HG03457 (cell line): ENCODE measurements at regions not wholly inside any gene's neighbourhood (a gene's known extent, or its start where the extent isn't known, plus 50 kb on each side); places are given as distances from the start of the nearest gene placed in this dataset.
"Not testable (repeated sequence)": the region's sequence is repeated elsewhere in the genome, so short reads cannot be mapped to it uniquely, and the experiment has no call there.

Experiments
- ATAC-seq: cut with Tn5 transposase; IDR thresholded peaks from one replicate; pipeline ENCODE4 v1.9.1; 2021; ENCODE audit warnings: moderate number of reproducible peaks; ENCODE audit not compliant: unreplicated experiment

GRCh38 chr9:108056805-108057386 is 567.3 kb upstream of the KLF4 start:
- ATAC-seq = no peak

- ATAC-seq = no peak
These were observed 566.7 kb upstream of the KLF4 start for GRCh38 chr9:108056084-108056804.

GRCh38 chr9:108054131-108054630 is 564.6 kb upstream of the KLF4 start:
- ATAC-seq = no peak

GRCh38 chr9:108053555-108054061 is 564.0 kb upstream of the KLF4 start:
- ATAC-seq = no peak

GRCh38 chr9:108052431-108053080 is 563.0 kb upstream of the KLF4 start:
- ATAC-seq = no peak

- no peak for ATAC-seq
These were observed 561.3 kb upstream of the KLF4 start for GRCh38 chr9:108050894-108051293.

GRCh38 chr9:108049671-108050494 is 560.3 kb upstream of the KLF4 start:
- ATAC-seq = no peak

- no peak for ATAC-seq
These were observed 559.5 kb upstream of the KLF4 start for GRCh38 chr9:108049026-108049607.

GRCh38 chr9:108048406-108049025 is 558.9 kb upstream of the KLF4 start:
- no peak for ATAC-seq

- not testable (repeated sequence) for ATAC-seq
These were observed 558.2 kb upstream of the KLF4 start for GRCh38 chr9:108047777-108048176.

GRCh38 chr9:108047264-108047663 is 557.7 kb upstream of the KLF4 start:
- no peak for ATAC-seq

GRCh38 chr9:108045851-108046250 is 556.3 kb upstream of the KLF4 start:
- no peak for ATAC-seq

- ATAC-seq = no peak
These were observed 554.0 kb upstream of the KLF4 start for GRCh38 chr9:108043585-108043984.

- ATAC-seq = no peak
These were observed 552.0 kb upstream of the KLF4 start for GRCh38 chr9:108041551-108041950.

- no peak for ATAC-seq
These were observed 551.2 kb upstream of the KLF4 start for GRCh38 chr9:108040783-108041182.

- no peak for ATAC-seq
These were observed 549.9 kb upstream of the KLF4 start for GRCh38 chr9:108039493-108039892.

GRCh38 chr9:108039012-108039411 is 549.4 kb upstream of the KLF4 start:
- no peak for ATAC-seq

GRCh38 chr9:108035487-108035886 is 545.9 kb upstream of the KLF4 start:
- no peak for ATAC-seq

GRCh38 chr9:108033976-108034964 is 544.7 kb upstream of the KLF4 start:
- no peak for ATAC-seq
